Panc1 (cell line): ENCODE measurements at regions not wholly inside any gene's neighbourhood (a gene's known extent, or its start where the extent isn't known, plus 50 kb on each side); places are given as distances from the start of the nearest gene placed in this dataset.

Experiments
- CTCF ChIP-seq: fragments of 450-650 bp; IDR thresholded peaks from 2 replicates; pipeline ENCODE4 v1.5.1; 2017; ENCODE audit warnings: mild to moderate bottlenecking
- POLR2AphosphoS5 ChIP-seq: IDR thresholded peaks from 2 replicates; pipeline ENCODE4 v1.6.1; 2012; ENCODE audit warnings: mild to moderate bottlenecking, low read depth, low read length, moderate library complexity
- TCF7L2 ChIP-seq: IDR thresholded peaks from 2 replicates; pipeline ENCODE4 v1.6.1; 2011; ENCODE audit warnings: mild to moderate bottlenecking, low read depth, low read length, inconsistent platforms
- TF ChIP-seq, protein P1 (sequence below), 2 experiments: IDR thresholded peaks; 2 replicates each; pipeline ENCODE4 v1.6.1; 2011 to 2012; ENCODE audit warnings: low read depth in 2 of 2, control low read depth in 1 of 2, low read length in 1 of 2, mild to moderate bottlenecking in 1 of 2, moderate library complexity in 1 of 2; ENCODE audit not compliant: insufficient read depth in 1 of 2

- no peak; the same call in 1 of the 2 replicates for TF ChIP-seq CTCF
- TF ChIP-seq, protein P1, sequence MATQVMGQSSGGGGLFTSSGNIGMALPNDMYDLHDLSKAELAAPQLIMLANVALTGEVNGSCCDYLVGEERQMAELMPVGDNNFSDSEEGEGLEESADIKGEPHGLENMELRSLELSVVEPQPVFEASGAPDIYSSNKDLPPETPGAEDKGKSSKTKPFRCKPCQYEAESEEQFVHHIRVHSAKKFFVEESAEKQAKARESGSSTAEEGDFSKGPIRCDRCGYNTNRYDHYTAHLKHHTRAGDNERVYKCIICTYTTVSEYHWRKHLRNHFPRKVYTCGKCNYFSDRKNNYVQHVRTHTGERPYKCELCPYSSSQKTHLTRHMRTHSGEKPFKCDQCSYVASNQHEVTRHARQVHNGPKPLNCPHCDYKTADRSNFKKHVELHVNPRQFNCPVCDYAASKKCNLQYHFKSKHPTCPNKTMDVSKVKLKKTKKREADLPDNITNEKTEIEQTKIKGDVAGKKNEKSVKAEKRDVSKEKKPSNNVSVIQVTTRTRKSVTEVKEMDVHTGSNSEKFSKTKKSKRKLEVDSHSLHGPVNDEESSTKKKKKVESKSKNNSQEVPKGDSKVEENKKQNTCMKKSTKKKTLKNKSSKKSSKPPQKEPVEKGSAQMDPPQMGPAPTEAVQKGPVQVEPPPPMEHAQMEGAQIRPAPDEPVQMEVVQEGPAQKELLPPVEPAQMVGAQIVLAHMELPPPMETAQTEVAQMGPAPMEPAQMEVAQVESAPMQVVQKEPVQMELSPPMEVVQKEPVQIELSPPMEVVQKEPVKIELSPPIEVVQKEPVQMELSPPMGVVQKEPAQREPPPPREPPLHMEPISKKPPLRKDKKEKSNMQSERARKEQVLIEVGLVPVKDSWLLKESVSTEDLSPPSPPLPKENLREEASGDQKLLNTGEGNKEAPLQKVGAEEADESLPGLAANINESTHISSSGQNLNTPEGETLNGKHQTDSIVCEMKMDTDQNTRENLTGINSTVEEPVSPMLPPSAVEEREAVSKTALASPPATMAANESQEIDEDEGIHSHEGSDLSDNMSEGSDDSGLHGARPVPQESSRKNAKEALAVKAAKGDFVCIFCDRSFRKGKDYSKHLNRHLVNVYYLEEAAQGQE (IDR thresholded peaks at IDR 0.05; ENCODE audit: insufficient read depth in 1 of 2, low read depth in 2 of 2, low read length in 1 of 2) = no peak
- TF ChIP-seq POLR2AphosphoS5 = no peak
- TF ChIP-seq TCF7L2 = no peak
Observed at GRCh38 chr3:163273694-163274093, 1777.1 kb downstream of the OTOL1 start.
